ENCODE measurements at regions not wholly inside any gene's neighbourhood (a gene's known extent, or its start where the extent isn't known, plus 50 kb on each side); places are given as distances from the start of the nearest gene placed in this dataset.

DNA sequence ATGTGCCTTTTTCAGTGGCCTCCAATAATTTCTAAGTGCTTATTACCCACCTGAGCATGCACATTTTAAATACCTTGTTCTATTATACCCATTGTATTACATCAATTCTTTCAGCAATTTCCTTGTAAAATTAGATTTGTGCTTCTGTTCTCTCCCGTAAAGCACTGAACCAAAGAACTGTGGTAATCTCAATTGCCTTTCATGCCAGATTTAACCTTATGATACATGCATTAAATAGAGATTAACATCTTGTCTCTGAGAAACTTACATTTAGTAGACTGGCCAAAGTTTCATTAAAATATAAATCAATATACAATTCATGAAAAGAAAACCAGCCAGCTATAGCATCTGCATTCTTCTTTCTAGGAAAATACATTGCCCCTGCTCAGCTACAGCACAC, 137.2 kb downstream of the EFNB2 start:
- no peak for TF ChIP-seq CTCF (conservative IDR thresholded peaks at IDR 0.05 in 1 of 2, IDR thresholded peaks at IDR 0.05 in 1 of 2; ENCODE audit: low read depth in 1 of 2, low read length in 2 of 2)
- no peak for TF ChIP-seq EZH2 (IDR thresholded peaks at IDR 0.05; ENCODE audit: low read length, missing control alignments)
